ENCODE measurements at regions not wholly inside any gene's neighbourhood (a gene's known extent, or its start where the extent isn't known, plus 50 kb on each side); places are given as distances from the start of the nearest gene placed in this dataset.

- TF ChIP-seq CTCF (conservative IDR thresholded peaks at IDR 0.05; ENCODE audit: low read depth, low read length): no peak
- no peak for TF ChIP-seq EZH2 (IDR thresholded peaks at IDR 0.05; ENCODE audit: borderline replicate concordance, low read depth, low read length, poor library complexity, severe bottlenecking)
Measured at GRCh38 chr2:147463881-147464520, 380.8 kb upstream of the ACVR2A start.
